GM10248 (cell line): ENCODE measurements at regions not wholly inside any gene's neighbourhood (a gene's known extent, or its start where the extent isn't known, plus 50 kb on each side); places are given as distances from the start of the nearest gene placed in this dataset.

Experiments used
- CTCF ChIA-PET: fragments of 300-600 bp; sonication (Branson Sonifier 250); formaldehyde crosslinking; extraction: SDS; loops from one replicate; lab custom pipeline; 2021; ENCODE audit warnings: antibody characterized with exemption; lab: Yijun Ruan, JAX
- POLR2A ChIA-PET: fragments of 350-650 bp; sonication (Branson Sonifier 250); formaldehyde crosslinking; extraction: SDS; loops from one replicate; lab custom pipeline; 2020; ENCODE audit warnings: antibody characterized with exemption; lab: Yijun Ruan, JAX
- DNase-seq: peaks from one replicate; pipeline ENCODE4 v3.0.0; 2012; ENCODE audit errors: extremely low spot score
- TF ChIP-seq, protein P1 (sequence below): IDR thresholded peaks from 2 replicates; pipeline ENCODE4 v1.5.1; 2012; ENCODE audit warnings: mild to moderate bottlenecking, low read depth; ENCODE audit errors: extremely low read depth, missing control alignments, control extremely low read depth

DNA sequence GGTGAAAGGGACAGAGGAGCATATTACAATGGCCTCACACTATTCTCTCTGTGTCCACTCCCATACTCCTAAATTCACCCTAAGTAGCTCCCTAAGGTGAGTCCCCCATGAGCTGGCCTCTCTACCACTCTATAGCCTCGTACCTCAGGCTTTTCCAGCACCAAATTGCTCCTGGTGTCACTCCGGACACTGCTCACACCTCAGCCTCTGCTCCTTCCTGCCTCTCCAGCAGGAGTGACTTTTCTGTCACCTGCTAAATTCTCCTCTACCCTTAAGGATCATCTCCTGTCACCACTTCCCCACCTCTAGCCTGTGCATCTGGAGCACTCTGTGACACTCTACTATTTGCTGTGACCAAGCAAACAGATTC is 65.8 kb upstream of the CAMK1G start:
- POLR2A ChIA-PET = no interaction called here
- DNase-seq = no peak
- TF ChIP-seq, protein P1, sequence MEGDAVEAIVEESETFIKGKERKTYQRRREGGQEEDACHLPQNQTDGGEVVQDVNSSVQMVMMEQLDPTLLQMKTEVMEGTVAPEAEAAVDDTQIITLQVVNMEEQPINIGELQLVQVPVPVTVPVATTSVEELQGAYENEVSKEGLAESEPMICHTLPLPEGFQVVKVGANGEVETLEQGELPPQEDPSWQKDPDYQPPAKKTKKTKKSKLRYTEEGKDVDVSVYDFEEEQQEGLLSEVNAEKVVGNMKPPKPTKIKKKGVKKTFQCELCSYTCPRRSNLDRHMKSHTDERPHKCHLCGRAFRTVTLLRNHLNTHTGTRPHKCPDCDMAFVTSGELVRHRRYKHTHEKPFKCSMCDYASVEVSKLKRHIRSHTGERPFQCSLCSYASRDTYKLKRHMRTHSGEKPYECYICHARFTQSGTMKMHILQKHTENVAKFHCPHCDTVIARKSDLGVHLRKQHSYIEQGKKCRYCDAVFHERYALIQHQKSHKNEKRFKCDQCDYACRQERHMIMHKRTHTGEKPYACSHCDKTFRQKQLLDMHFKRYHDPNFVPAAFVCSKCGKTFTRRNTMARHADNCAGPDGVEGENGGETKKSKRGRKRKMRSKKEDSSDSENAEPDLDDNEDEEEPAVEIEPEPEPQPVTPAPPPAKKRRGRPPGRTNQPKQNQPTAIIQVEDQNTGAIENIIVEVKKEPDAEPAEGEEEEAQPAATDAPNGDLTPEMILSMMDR = no peak
- CTCF ChIA-PET = interaction anchor here (2.2 kb wide), 1 partner anchor 19 kb away, joined by 6 read pairs; no protein-coding TSS in a partner anchor

DNA sequence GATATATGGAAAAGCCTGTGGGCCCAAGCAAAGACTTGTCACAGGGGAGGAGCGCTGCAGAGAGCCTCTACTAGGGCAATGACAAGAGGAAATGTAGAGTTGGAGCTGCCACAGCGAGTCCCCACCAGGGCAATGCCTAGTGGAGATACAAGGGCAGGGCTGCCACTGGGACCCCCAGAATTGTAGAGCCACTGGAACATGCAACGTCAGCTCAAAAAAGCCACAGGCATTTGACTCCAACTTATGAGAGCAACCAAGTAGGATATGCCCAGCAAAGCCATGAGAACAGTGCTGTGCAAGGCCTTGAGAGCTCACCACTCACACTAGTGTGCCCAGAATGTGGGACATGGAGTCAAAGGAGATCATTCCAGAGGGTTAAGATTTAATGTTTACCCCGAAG is 63.7 kb upstream of the CAMK1G start:
- no peak for DNase-seq
- CTCF ChIA-PET = no interaction called here
- TF ChIP-seq, protein P1 = no peak
- POLR2A ChIA-PET = no interaction called here

DNA sequence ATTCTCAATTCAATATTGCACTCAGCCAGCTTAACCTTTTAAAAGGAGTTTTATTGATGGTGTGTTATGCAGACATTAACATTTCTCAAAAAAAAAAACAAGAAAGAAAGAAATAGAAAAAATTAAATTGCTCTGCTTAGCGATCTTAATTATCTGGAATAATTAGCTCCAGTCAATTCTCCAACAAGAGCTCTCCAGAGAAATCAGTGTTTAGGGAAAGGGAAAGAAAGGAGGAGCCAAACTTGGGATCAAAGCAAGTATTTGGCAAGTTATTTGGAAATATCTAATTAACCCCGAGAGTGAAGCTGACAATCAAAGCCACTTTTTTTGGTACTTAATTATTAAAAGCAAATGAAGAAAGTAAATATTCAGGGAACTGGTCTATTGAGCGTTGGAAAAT is 60.7 kb upstream of the CAMK1G start:
- ChIA-PET CTCF (interaction anchor here (2.7 kb wide), 1 partner anchor 10 kb away, joined by 7 read pairs; no protein-coding TSS in a partner anchor), POLR2A (no interaction called here)
- DNase-seq = no peak
- TF ChIP-seq, protein P1 = no peak

DNA sequence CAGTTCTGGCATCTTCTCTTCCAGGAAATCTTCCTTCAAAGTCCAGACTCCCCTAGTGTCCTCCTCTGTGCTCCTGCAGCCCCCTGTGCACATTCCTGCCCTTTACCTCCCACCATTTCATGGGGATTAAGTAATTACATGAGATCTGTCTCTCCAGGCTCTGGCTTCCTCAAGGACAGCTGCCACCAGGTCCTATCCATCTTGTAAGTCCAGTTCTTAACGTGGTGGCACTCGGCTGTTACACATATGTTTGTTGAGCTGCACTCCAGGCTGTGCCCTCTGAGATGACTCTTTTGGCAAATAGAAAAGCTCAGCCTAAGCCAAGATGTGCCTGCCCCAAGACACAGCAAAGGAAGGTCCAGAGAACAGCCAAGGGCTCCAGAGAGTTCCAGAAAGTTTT is 57.4 kb upstream of the CAMK1G start:
- no peak for DNase-seq
- TF ChIP-seq, protein P1 = no peak
- ChIA-PET CTCF (interaction anchor here (1.1 to 1.2 kb wide), 2 partner anchors 10 to 11 kb away, joined by 3 read pairs; no protein-coding TSS in a partner anchor), POLR2A (no interaction called here)

DNA sequence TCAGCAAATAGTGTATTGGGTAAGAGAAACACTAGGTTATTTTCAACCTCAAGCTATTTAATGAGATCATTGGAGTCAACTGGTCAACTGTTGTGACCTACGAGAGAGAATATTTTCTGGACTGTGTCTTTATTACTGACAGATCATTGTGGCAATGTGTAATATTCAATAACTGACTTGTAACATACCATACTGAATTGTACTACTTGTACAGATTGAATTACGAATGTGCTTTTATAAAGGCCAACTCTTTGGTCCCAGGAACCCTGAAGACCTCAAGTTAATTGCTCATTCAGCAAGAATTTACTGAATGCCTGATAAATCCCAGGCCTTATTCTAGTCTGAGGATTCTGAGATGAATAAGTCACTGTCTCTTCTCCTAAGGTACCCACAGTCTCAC is 56.1 kb upstream of the CAMK1G start:
- TF ChIP-seq, protein P1 = no peak
- CTCF ChIA-PET = interaction anchor here (0.9 to 1.6 kb wide), 2 partner anchors 14 to 38 kb away, joined by 3 to 5 read pairs; no protein-coding TSS in a partner anchor
- POLR2A ChIA-PET = no interaction called here
- DNase-seq = no peak

DNA sequence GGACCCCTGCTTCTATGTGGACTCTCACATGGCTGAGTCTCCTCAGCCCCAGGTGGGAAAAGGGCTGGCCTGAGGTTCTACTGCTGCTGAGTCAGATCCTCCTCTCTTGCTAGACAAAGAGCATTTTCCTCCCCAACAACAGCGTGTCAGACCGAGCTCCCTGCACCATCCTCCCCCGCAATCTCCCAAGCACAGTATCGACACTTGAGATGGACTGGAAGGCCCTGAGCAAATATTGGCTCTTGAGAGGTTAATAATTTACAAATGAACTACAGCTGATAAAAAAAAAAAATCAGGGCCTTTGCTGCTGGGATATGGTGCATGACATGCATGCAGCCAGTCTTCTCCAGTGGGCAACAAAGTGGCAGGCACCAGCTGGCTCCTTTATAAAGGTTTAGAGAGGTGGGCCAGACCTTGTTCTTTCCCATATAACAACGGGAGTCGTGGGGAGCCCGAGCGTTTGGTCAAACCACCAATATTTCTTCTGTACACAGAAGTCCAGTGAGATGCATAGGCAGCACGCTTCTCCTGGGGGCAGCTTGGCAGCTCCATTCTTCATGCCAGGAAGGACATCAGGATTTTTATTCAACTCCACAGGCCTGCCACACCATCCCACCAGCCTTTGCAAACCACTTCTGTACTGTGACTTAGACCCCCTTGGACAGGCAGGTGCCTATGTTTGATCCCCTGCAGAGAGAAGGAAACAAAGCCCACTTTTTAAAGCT is 55.4 kb upstream of the CAMK1G start:
- ChIA-PET CTCF (interaction anchor here (1.6 kb wide), 1 partner anchor 38 kb away, joined by 3 read pairs; no protein-coding TSS in a partner anchor), POLR2A (no interaction called here)
- DNase-seq = no peak

More for the DNA sequence above, 55.4 kb upstream of the CAMK1G start:
- TF ChIP-seq, protein P1 = no peak
